HG02870 (cell line): ENCODE measurements at regions not wholly inside any gene's neighbourhood (a gene's known extent, or its start where the extent isn't known, plus 50 kb on each side); places are given as distances from the start of the nearest gene placed in this dataset.

Source experiments
- ATAC-seq: cut with Tn5 transposase; IDR thresholded peaks from one replicate; pipeline ENCODE4 v1.9.1; 2021; ENCODE audit warnings: mild to moderate bottlenecking, moderate library complexity; ENCODE audit not compliant: unreplicated experiment

GRCh38 chr11:133723056-133723455 lies 122.3 kb downstream of the SPATA19 start:
- ATAC-seq: no peak

- no peak for ATAC-seq
Measured at GRCh38 chr11:133720951-133721350, 124.4 kb downstream of the SPATA19 start.

DNA sequence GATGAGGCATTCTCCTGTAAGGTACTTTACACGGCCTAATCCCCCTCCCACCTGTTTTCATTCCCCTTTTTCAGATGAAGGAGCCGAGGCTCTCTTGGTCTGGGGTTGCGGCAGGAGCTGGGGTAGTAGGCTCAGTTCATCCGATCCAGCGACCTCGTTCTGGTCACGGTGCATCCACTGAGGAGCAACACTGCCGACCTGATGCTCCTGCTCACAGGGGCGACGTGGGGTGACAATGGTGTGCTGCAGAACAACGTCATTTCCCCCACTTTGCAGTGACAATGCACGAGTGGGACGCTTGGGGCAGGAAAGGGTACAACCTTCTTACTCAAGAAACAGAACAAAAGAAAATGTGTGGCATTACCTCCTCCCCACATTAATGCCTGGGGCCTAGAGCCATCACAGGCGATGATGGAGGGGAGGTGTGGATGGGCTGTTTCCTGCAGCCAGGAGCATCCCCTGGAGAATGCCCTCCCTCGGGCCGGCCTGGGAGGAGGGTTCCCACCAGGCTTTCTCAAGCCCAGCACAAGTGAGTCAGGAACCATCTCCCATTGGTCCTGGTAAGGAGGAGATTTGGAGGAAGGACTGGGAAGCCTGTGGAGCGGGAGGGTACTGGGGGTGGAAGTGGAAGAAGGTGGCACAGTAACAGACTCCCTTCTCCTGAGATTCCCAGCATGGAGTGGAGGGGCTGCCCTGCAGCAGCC lies 125.6 kb downstream of the SPATA19 start:
- no peak for ATAC-seq

GRCh38 chr11:133718831-133719230 lies 126.5 kb downstream of the SPATA19 start:
- ATAC-seq: no peak

GRCh38 chr11:133718238-133718637 lies 127.1 kb downstream of the SPATA19 start:
- ATAC-seq: no peak

- no peak for ATAC-seq
Measured at GRCh38 chr11:133716602-133717001, 128.7 kb downstream of the SPATA19 start.

DNA sequence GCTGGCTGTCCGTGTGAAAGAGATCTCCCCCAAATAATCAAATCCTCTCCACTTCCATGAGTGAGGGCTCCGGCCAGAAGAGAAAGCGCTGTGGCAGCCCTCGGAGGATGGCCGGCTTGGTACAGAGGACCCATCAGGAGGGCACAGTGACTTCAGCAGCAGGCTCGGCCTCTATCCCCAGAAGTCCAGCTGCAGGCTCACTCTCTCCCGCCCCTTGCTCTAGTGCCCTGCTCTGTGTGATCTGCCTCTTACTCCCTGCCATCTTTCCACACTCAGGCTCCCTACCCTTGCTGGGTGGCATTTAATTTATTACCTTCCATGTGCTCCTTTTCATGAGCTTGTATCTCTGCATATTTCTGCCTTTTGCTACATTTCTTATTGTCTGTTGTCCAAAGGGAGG lies 129.7 kb downstream of the SPATA19 start:
- no peak for ATAC-seq

DNA sequence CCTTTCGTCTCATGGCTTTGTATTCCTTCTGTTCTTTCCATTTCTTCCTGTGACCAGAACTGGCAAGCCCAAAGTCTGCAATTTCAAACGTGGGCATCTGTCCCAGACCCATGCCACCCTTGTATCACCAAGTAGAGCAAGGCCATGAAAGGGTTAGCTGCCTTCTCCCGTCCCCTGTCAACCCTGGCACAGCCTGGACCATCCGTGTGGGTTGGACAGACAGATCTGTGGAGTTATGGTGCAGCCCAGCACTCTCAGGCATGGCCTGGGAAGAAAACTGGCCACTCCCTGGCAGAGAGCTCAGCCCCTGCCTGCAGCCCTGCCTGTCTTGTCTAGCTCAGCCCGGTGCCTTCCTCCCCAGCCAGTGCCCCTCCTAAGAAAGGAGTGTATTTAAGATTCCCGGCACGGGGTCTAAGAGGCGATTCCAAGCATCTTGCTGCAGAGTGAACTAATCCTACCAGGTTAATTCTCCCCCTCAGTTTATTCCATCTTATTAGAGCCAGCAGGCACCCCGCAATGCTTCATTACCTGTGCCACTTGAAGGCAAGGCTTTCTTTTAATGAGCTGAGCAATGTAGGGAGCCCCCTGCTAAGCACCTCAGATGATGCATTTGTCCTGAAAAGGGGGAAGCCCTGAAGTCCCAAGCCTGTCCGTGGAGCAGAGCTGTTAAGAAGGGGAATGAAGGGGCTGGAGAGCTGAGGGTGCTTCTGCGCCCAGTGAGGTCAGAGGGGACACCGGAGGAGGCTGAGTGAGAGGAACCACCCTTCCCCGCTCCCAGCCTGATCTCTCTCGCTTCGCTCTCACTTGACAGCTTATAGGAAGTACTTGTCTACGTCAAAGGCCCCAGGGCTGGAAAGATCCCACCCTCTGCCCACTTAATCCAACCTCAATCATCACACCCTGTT lies 130.6 kb downstream of the SPATA19 start:
- no peak for ATAC-seq

DNA sequence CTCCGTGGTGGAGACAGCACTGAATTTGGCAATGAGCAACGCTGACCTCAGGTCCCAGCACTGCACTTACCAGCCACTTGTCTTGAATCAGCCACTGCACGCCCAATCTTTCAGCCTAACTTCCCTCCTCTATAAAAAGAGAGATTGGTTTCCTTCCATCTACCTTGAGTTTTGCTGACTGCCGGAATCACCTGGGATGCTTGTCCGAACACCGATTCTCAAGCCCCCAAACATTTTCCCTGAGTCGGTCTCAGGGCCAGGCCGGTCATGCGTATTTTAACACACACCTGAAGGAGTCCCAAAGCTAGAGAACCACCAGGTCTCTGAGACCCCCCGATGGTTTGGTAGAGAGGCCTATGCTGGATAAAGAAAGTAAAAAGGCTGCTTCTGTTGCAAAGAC lies 131.5 kb downstream of the SPATA19 start:
- ATAC-seq: no peak

GRCh38 chr11:133713406-133713805 lies 131.9 kb downstream of the SPATA19 start:
- no peak for ATAC-seq

- no peak for ATAC-seq
Measured at GRCh38 chr11:133712051-133712560, 133.2 kb downstream of the SPATA19 start.

- ATAC-seq: no peak
Measured at GRCh38 chr11:133711545-133711944, 133.8 kb downstream of the SPATA19 start.

- no peak for ATAC-seq
Measured at GRCh38 chr11:133710681-133711240, 134.6 kb downstream of the SPATA19 start.

DNA sequence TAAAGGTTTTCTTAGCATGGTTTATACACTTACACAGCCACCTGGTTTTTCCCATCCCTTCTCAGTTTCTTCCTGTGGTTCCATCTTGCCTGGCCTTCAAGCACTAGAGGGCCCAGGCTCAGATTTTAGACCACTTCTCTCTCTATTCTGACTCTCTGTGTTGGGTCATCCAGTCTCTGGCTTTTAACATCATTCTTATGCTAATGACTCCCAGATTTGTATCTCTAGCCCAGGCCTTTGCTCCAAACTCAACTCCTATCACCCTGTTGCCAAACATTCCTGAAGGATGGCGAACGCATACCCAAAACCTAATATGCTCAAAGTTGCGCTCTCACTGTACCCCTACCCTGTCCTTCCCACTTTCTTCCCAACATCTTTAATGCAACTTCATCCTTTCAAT lies 135.1 kb downstream of the SPATA19 start:
- ATAC-seq: no peak

DNA sequence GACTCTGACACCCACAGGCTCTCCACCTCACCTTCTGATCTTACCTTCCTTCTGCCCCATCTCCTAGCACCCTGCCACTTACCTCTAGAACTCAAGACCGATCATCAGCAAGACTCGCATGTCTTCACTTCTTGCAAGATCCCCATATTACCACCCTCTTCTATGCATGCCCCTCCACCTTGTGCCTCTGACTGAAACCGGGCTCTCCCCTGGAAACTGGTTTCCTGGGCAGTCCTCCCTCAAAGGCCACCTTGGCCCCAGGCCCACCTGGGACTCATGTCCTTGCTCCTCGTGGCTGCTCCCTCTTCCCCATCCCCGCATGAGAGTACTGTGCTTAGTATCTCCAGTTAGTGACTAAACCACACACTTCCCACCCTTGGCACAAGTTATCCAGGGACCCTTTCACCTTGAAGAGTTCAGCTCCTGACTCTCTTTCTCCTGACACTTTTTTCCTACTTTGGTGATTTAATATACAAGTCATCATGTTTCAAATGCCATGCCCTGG lies 136.7 kb downstream of the SPATA19 start:
- ATAC-seq: no peak

GRCh38 chr11:133706925-133707794 lies 138.2 kb downstream of the SPATA19 start:
- ATAC-seq: no peak

- ATAC-seq: no peak
Measured at GRCh38 chr11:133705873-133706272, 139.4 kb downstream of the SPATA19 start.

DNA sequence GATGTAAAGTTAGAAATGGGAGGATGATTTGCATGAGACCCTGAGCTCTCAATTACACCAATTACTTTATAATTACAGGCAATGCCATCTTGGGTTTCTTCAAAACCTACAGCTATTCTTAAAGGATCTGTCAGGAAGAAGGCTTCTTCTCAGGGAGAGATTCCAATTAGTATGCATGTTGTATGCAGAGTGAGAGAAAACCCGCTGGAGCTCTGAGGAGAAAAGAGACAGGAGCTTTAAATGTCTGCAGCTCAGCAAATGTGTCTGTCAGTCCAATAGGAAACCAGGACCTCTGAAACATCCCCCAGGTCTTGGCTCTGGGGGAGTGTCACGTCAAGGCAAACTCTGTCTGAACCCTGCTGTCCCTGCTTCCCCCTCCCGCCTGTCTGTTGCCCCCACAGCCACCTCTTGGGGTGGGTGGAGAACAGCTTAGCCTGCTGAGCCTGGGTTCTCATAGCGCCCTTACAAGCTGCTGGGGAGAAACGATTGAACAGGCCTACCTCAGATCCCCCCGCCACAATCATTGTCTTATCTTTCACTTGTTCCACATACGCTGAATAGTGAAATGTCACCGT lies 140.2 kb downstream of the SPATA19 start:
- ATAC-seq: no peak

GRCh38 chr11:133699071-133699470 lies 146.2 kb downstream of the SPATA19 start:
- ATAC-seq: no peak

- ATAC-seq: no peak
Measured at GRCh38 chr11:133698654-133699053, 146.7 kb downstream of the SPATA19 start.
